OCI-LY7 (cell line): ENCODE measurements at regions not wholly inside any gene's neighbourhood (a gene's known extent, or its start where the extent isn't known, plus 50 kb on each side); places are given as distances from the start of the nearest gene placed in this dataset.
"Not testable (repeated sequence)": the region's sequence is repeated elsewhere in the genome, so short reads cannot be mapped to it uniquely, and the experiment has no call there.

Source experiments
- BruUV-seq: library from RNA; stranded (reverse); fragments of 400-500 nt; replicated peaks from 2 replicates; lab custom pipeline; 2021; lab: Mats Ljungman, UMichigan
- CTCF ChIA-PET: fragments of 300-600 bp; sonication (Branson Sonifier 250); formaldehyde crosslinking; loops from one replicate; lab custom pipeline; 2022; ENCODE audit warnings: antibody characterized with exemption; ENCODE audit not compliant: unreplicated experiment; lab: Charles Lee
- POLR2A ChIA-PET: fragments of 300-600 bp; sonication (Branson Sonifier 250); formaldehyde crosslinking; loops from one replicate; lab custom pipeline; 2022; ENCODE audit warnings: antibody characterized with exemption; lab: Charles Lee
- DNase-seq: peaks from one replicate; pipeline ENCODE4 v3.0.0-alpha.2; 2015; ENCODE audit warnings: low spot score
- H2AFZ ChIP-seq: fragments of 200-600 bp; sonication (generic), shearing (Covaris generic); 2 replicates; pipeline ENCODE4 v1.6.1; 2014; ENCODE audit warnings: mild to moderate bottlenecking, antibody characterized with exemption, low read length, moderate library complexity
- H3K27ac ChIP-seq: fragments of 200-600 bp; sonication (generic); 2 replicates; pipeline ENCODE4 v1.5.1; 2014; ENCODE audit warnings: mixed run types, low read depth, mild to moderate bottlenecking, moderate library complexity, low read length, inconsistent platforms; ENCODE audit not compliant: poor library complexity, severe bottlenecking
- H3K36me3 ChIP-seq: fragments of 200-600 bp; sonication (generic); 2 replicates; pipeline ENCODE4 v1.6.1; 2014; ENCODE audit warnings: mild to moderate bottlenecking, antibody characterized with exemption, low read length, moderate library complexity, mixed read lengths; ENCODE audit not compliant: insufficient read depth
- H3K4me1 ChIP-seq: fragments of 200-600 bp; sonication (generic); 2 replicates; pipeline ENCODE4 v1.5.1; 2014; ENCODE audit warnings: mild to moderate bottlenecking, low read length; ENCODE audit not compliant: insufficient read depth, poor library complexity, severe bottlenecking
- H3K4me2 ChIP-seq: fragments of 200-600 bp; sonication (generic); 2 replicates; pipeline ENCODE4 v1.6.1; 2014; ENCODE audit warnings: mild to moderate bottlenecking, low read length
- H3K4me3 ChIP-seq: fragments of 200-600 bp; sonication (generic); 2 replicates; pipeline ENCODE4 v1.5.1; 2014; ENCODE audit warnings: mild to moderate bottlenecking, low read depth, low read length; ENCODE audit not compliant: poor library complexity, severe bottlenecking
- H3K79me2 ChIP-seq: fragments of 200-600 bp; sonication (generic); 2 replicates; pipeline ENCODE4 v1.6.1; 2016; ENCODE audit warnings: low read depth, mild to moderate bottlenecking, low read length, moderate library complexity, mixed read lengths; ENCODE audit not compliant: insufficient read depth
- H3K9me2 ChIP-seq: fragments of 200-600 bp; sonication (generic); 2 replicates; pipeline ENCODE4 v1.6.1; 2016; ENCODE audit warnings: mild to moderate bottlenecking, low read length, mixed read lengths; ENCODE audit not compliant: insufficient read depth
- H3K9me3 ChIP-seq: fragments of 200-600 bp; sonication (generic); 2 replicates; pipeline ENCODE4 v1.6.1; 2014; ENCODE audit warnings: mild to moderate bottlenecking, mixed run types, low read length, mixed read lengths
- H4K20me1 ChIP-seq: fragments of 200-600 bp; sonication (generic); 2 replicates; pipeline ENCODE4 v1.6.1; 2014; ENCODE audit warnings: mild to moderate bottlenecking, antibody characterized with exemption, low read length, moderate library complexity, mixed read lengths; ENCODE audit not compliant: insufficient read depth
- intact Hi-C: fragments of 100-400 bp; cut with micrococcal nuclease; formaldehyde crosslinking; loops from one replicate; pipeline ENCODE4 v1.10.0; 2022; ENCODE audit not compliant: unreplicated experiment
- TF ChIP-seq, protein P1 (sequence below): fragments of 200-600 bp; sonication (generic); conservative IDR thresholded peaks from 2 replicates; pipeline ENCODE4 v1.5.1; 2014; ENCODE audit warnings: mild to moderate bottlenecking, antibody characterized with exemption, low read length, moderate library complexity, mixed read lengths

DNA sequence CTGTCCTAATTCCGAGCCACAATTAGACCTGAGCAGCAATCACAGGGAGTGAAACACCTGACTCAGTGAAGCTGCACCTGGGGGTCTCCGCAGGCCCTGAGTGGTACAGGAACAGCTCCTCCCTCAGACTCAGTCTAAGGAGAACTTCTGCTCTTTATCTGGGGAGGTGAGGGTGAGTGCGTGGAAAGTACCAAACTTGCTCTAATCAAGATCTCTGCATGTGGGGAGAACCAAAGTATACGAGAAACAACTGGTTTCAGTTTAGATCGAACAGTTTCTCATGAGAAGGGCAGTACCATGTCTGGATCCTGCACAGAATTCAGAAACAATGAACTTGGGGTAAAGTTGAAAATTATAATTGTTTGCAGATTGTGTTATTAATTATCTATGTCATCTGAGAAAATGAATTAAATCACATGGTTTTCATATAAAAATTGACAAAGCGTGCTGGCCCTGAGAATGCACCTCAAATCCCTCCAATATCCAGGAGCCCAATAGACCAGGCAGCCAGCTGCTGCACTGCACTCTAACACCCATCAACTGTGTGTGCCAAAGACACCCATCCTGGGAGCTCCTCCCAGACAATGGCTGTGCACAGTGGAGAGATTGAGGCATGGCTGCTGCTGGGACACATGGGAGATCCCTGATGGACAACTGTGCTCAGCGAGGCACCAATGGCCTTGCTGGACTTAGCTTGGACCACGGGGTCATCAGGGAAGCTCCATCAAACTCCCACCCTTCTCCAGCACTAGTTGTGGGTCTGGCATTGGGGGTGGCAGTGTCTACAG lies 803.8 kb downstream of the TMEM121 start:
- H3K9me2 ChIP-seq, H4K20me1 ChIP-seq, H2AFZ ChIP-seq, H3K27ac ChIP-seq, H3K9me3 ChIP-seq, H3K36me3 ChIP-seq, POLR2A ChIA-PET, CTCF ChIA-PET, H3K4me3 ChIP-seq, BruUV-seq, H3K79me2 ChIP-seq, DNase-seq: not testable (repeated sequence)
- H3K4me2 ChIP-seq: peak overlapping the region; percentile 36
- intact Hi-C loops: loop anchor here (5.0 kb wide), 1 partner anchor 42 kb away; no protein-coding TSS in a partner anchor
- peaks cover 52% of the 10 kb centered on the region for H3K4me1 ChIP-seq

DNA sequence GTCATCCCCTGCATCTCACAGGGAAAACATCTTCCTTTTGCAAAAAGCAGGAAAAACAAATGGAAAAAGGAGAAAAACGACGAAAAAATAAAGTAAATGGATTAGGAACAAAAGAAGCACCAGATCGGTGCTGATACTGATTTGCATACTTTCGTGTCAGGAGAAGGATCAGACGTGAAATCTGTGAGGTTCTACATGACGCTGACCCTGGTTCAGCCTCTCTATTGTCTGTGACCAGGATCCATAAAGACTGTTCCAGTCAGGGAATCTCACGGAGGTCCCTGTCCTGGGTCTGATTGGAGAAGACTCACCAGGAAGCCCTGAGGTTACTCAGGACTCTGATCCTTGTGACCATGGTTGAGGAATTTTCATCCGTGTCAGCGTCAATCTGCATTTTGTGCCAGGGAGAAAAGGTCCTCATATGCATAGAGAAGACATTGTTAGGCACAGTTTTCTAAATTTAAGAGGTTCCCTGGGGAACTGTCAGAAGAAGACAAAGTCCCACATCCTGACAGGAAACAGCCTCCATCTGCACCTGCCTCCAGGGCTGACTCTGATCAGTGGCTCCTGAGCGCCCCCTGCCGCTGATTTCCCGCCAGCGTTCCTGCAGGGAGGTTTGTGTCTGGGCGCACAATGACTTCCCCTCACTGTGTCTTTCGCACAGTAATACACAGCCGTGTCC lies 808.2 kb downstream of the TMEM121 start:
- H3K4me3 ChIP-seq: peak overlapping the region; percentile 55
- intact Hi-C loops: loop anchor here (5.0 kb wide), 1 partner anchor 38 kb away; no protein-coding TSS in a partner anchor
- H3K79me2 ChIP-seq, H3K9me2 ChIP-seq, H3K9me3 ChIP-seq, CTCF ChIA-PET, POLR2A ChIA-PET, H4K20me1 ChIP-seq, BruUV-seq, H3K36me3 ChIP-seq: not testable (repeated sequence)
- peak; percentile 84 for DNase-seq
- peaks cover 50% of the 10 kb centered on the region for H3K4me1 ChIP-seq
- H3K4me2 ChIP-seq: peak overlapping the region; percentile 64
- H3K27ac ChIP-seq: peak overlapping the region; percentile 39
- H2AFZ ChIP-seq: peak overlapping the region; percentile 94
- TF ChIP-seq, protein P1, sequence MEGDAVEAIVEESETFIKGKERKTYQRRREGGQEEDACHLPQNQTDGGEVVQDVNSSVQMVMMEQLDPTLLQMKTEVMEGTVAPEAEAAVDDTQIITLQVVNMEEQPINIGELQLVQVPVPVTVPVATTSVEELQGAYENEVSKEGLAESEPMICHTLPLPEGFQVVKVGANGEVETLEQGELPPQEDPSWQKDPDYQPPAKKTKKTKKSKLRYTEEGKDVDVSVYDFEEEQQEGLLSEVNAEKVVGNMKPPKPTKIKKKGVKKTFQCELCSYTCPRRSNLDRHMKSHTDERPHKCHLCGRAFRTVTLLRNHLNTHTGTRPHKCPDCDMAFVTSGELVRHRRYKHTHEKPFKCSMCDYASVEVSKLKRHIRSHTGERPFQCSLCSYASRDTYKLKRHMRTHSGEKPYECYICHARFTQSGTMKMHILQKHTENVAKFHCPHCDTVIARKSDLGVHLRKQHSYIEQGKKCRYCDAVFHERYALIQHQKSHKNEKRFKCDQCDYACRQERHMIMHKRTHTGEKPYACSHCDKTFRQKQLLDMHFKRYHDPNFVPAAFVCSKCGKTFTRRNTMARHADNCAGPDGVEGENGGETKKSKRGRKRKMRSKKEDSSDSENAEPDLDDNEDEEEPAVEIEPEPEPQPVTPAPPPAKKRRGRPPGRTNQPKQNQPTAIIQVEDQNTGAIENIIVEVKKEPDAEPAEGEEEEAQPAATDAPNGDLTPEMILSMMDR: peak; percentile 70

DNA sequence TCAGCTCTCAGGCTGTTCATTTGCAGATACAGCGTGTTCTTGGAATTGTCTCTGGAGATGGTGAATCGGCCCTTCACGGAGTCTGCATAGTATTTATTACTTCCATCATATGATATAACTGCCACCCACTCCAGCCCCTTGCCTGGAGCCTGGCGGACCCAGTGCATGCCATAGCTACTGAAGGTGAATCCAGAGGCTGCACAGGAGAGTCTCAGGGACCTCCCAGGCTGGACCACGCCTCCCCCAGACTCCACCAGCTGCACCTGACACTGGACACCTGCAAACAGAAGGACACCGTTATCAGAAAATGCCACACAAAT lies 808.7 kb downstream of the TMEM121 start:
- H3K4me3 ChIP-seq, intact Hi-C loops, POLR2A ChIA-PET, BruUV-seq, H3K9me2 ChIP-seq, DNase-seq, CTCF ChIA-PET, H3K79me2 ChIP-seq, H4K20me1 ChIP-seq, H3K36me3 ChIP-seq, H3K9me3 ChIP-seq: not testable (repeated sequence)
- Histone ChIP-seq H2AFZ (peak overlapping the region; percentile 94), H3K27ac (peak overlapping the region; percentile 30), H3K4me2 (peak overlapping the region; percentile 64), H3K4me1 (peaks cover 46% of the 10 kb centered on the region)

GRCh38 chr14:106338775-106339174 lies 812.4 kb downstream of the TMEM121 start:
- DNase-seq, H3K27ac ChIP-seq, CTCF ChIA-PET, H2AFZ ChIP-seq, H3K4me2 ChIP-seq, H3K9me2 ChIP-seq, intact Hi-C loops, H4K20me1 ChIP-seq, H3K4me3 ChIP-seq, H3K36me3 ChIP-seq, H3K79me2 ChIP-seq, BruUV-seq, POLR2A ChIA-PET, H3K9me3 ChIP-seq: not testable (repeated sequence)
- H3K4me1 ChIP-seq: peaks cover 24% of the 10 kb centered on the region

- H3K4me2 ChIP-seq, H3K79me2 ChIP-seq, POLR2A ChIA-PET, H3K4me3 ChIP-seq, H3K36me3 ChIP-seq, DNase-seq, BruUV-seq, H3K27ac ChIP-seq, H3K9me3 ChIP-seq, intact Hi-C loops, H4K20me1 ChIP-seq, H2AFZ ChIP-seq, CTCF ChIA-PET, H3K9me2 ChIP-seq: not testable (repeated sequence)
- H3K4me1 ChIP-seq: peaks cover 16% of the 10 kb centered on the region
These were observed 814.3 kb downstream of the TMEM121 start for GRCh38 chr14:106340658-106341057.
